HG03064 (cell line): ENCODE measurements at regions not wholly inside any gene's neighbourhood (a gene's known extent, or its start where the extent isn't known, plus 50 kb on each side); places are given as distances from the start of the nearest gene placed in this dataset.
"Not testable (repeated sequence)": the region's sequence is repeated elsewhere in the genome, so short reads cannot be mapped to it uniquely, and the experiment has no call there.

Experiments used
- ATAC-seq: cut with Tn5 transposase; IDR thresholded peaks from one replicate; pipeline ENCODE4 v1.9.1; 2021; ENCODE audit warnings: low read depth; ENCODE audit not compliant: unreplicated experiment

DNA sequence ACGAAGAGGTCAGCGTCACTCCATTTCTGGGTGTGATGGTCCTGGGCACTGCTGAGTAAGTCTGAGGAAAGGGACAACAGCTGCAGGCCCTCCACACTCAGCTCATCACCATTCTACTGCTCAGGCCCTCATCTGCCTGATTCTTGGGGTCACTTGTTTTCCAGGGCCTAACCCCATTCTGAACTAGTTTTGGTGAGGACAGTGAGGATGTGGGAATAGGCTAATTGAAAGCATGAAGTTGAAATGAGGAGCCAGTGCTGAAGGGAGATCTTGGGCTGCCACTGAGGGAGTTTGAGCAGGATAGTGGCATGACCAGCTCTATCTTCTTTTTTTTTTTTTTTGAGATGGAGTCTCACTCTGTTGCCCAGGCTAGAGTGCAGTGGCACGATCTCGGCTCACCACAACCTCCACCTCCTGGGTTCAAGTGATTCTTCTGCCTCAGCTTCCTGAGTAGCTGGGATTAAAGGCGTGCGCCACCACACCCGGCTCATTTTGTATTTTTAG, 155.7 kb downstream of the VEGFA start:
- not testable (repeated sequence) for ATAC-seq

DNA sequence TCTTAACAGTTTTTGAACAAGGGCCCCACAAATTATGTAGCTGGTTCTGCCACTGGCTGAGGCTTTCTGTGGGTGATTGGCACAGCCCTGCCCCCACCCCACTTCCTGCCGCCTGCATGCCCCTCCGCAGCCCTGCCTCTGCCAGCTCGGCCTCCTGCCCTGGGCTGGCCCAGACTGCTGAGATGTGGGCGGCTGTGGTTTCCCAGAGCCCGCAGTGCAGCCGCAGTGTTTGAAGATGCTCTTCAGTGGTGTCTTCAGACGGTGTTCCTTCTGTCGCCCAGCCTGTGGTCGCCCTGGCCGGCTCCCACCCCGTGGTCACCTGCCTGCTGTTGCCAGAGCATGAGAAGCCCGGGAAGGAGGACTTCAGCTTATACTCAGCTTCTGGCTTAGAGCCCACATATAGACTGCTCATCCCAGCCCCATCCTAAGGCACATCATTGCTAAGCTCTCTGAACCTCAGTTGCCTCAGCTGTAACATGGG, 154.3 kb downstream of the VEGFA start:
- no peak for ATAC-seq

DNA sequence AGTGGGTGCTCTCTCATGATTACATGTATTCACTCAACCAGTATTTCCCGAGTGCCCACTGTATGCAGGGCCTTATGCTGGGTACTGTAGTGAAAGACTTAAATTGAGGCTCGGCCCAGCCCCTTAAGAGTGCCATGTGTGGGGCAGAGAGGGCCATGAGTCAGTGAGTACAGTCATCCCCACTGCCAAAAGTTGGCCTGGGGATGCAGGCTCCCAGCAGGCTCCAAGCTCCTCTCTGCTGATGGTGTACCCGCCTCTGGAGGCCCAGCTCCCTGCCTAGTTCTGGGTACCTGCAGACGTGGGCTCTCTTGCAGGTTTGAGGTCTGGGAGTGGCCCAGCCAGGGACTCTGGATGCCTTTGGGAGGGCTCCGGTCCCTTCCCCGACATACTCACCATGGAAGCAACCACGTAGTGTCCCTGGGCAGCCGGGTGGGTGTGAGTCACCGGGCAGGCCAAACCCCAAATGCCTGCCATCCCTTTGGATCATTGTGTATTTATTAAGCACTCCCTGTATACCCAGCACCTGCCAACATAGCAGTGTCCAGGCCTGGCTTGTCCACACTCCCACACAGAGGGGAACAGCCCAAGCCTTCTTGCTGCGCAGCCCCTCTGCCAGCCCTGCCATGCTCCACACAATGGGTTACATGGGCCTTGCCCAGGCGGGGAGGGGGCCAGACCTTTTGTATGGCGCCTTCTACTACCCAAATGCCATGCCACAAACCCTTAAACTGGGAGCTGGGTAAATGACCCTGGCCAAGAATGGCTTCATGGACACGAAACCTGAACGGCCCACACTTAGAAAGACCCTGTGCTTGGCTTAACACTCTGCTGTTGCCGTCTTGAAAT, 153.6 kb downstream of the VEGFA start:
- no peak for ATAC-seq

DNA sequence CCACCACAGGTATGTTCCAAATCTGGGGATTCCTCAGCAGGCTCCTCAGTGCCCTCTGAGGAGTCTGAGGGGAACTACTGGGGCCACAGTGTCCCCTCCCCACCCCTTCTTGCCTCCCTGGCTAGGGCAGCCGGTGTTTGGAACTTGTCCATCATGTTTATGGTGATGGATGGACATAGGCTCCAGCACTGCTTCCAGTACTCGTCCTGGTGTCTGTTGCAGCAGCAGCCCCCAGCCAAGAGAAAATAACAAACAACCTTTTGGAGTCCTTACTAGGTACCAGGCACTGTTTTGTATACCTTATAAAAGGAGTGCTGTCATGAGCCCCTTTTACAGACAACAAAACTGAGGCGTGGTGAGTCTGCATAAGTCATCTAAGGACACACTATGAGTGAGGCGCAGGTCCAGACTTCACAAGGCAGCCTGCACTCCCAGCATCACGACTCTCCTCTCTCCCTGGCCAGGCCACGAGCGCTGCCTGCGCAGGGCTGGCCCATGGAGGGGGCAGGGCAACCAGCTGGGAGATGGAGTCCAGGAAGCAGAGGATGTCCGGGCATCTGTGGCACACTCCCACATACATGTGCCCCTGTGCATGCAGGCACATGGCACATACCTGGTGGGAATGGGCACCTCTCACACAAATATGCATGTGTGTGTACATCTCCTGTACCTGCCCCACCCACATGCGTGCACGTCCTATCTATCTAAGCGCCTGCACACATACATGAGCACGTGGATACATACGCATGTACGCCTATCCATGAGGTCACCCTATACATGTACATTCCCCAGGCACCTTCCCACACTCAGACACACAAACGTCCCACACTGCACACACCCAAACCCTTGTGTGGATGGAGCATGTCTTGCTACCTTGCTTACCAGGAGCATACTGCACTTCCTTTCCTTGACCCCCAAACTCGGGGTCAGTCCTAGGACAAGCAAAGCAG, 152.7 kb downstream of the VEGFA start:
- ATAC-seq = no peak

DNA sequence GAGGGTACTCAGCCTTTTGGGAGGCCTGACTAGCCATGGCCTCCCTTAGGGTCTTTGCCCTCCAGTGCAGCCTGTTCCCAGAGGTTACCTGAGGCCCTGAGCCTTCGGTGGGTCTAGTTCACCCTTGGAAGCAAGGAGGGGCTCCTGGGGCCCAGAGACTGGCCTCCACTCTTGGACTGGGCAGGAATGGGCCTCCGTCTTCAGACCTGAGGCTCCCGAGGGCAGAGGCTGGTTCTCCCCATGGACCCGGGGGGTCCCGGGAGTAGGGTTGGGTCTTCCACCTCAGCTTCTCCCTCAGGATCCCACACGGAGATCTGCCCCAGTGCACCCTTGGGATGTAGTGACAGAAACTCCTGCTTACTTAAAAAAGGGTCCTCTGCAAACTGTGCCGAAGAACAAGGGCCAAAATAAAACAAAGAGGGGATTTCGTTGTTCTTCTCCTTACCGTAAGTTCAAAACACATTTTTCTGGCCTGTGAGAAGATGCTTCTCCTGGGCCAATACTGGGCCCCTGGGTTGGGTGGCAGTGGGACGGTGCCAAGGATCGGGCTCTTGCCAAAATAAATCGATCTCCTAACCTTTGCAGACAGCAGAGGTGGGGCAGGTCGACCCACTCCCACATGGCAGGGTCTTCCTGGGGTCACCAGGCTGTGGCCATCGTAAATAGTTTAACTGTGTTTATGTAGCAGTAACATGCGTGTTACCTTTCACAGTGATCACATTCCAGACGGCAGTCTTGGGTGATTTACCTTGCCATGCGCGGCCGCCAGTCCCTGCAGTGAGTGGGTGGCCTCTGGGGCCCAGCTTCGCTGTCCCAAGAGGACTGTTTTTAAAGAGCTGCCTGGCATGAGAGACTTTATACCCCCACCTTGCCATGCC, 151.8 kb downstream of the VEGFA start:
- ATAC-seq = no peak

DNA sequence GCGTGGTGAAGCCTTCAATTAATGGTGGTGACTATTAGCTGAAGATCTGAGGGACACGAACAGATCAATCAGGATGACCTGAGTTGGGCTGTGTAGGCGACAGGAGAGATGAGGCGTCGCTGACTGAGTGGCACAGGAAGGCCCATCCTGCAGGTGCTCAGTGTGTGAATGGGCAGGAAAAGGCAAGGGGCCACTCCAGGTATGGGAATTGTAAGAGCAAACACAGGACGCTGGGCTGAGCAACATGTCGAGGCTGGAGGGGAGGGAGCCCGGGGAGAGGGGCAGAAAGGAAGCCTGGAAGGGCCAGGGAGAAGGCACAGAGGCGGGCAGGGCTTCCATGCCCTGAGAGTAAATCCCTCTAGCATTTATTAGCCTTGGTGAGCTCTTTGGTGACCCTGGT, 151.0 kb downstream of the VEGFA start:
- ATAC-seq = no peak

DNA sequence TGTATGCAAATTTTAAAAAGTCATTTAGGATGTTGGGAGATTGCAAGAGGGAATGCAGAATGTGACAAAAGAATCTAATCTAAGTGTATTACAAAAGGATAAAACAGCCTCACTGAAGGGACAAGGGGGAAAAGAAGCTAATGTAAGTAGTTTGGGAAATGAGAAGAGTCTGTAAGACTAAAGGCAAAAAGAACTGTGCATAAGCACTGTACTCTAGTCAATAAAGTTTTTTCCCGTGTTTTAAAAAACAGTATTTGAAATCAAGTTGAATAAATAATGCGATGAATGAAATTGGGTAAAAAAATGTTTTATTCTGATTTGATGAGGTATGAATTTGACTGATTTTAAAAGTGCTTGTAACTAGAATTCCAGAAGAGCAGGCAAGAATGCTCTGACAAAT, 149.8 kb downstream of the VEGFA start:
- no peak for ATAC-seq

DNA sequence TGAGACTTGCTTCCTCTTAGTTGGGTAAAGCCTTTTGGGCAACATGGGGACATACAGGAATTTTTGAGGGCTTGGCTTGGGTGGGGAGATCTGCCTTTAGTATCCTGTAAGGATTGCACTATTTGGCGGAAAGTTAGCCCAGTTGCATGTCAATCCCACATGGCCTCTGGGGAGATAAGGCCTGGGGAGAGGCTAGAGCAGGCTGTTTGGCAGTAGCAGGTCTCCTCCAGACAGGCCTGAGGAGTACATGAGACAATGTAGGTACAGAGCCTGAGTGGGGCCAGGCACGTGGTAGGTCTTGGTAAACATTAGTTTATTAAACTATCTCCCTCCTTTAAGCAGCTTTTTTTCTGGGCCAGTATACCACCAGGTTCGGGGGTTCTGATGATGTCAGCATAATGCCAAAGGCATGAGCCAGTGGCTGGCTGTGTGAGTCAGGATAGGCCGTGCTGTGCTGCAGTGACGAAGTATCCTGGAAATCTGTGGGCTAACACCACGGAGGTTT, 147.9 kb downstream of the VEGFA start:
- no peak for ATAC-seq

DNA sequence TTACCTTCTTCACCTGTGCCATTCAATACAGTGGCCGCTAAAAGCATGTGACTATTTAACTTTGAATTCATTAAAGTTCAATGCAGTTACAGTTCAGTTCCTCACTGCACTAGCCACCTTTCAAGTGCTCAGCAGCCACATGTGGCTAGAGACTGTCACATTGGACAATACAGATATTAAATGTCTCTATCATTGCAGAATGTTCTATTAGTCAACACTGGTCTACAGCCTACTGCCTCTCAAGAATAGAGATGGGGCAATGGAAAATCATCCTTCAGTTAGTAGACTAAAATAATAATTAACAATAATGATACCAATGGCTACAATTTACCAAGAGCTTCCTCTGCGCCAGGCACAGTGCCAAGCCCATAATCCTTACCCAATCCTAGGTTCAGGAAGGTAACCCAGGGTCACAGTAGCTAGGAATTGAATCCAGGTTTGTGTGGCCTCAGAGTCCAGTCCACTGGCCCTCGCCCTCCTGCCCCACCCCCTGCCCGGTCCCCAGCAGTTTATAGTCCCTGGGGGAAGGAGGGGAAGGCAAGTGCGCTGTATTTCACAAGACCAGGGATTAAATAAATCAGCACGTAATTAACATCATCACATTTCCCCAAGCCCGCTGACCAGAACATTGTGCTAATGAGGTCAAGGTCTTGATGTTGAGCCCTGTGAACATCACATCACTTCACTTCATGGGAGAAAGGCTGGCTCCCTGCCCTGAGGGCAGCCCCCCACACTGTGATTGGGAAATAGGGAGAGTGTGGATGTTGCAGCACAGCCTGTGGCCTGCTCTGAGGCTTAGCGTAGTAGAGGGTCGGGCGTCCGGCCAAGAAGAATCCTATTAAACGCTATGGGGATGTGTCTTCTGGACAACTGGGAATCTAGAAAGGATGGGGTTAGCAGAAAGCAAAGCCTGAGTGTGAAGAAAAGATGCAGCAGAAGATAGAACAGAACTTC, 147.2 kb downstream of the VEGFA start:
- ATAC-seq = no peak

DNA sequence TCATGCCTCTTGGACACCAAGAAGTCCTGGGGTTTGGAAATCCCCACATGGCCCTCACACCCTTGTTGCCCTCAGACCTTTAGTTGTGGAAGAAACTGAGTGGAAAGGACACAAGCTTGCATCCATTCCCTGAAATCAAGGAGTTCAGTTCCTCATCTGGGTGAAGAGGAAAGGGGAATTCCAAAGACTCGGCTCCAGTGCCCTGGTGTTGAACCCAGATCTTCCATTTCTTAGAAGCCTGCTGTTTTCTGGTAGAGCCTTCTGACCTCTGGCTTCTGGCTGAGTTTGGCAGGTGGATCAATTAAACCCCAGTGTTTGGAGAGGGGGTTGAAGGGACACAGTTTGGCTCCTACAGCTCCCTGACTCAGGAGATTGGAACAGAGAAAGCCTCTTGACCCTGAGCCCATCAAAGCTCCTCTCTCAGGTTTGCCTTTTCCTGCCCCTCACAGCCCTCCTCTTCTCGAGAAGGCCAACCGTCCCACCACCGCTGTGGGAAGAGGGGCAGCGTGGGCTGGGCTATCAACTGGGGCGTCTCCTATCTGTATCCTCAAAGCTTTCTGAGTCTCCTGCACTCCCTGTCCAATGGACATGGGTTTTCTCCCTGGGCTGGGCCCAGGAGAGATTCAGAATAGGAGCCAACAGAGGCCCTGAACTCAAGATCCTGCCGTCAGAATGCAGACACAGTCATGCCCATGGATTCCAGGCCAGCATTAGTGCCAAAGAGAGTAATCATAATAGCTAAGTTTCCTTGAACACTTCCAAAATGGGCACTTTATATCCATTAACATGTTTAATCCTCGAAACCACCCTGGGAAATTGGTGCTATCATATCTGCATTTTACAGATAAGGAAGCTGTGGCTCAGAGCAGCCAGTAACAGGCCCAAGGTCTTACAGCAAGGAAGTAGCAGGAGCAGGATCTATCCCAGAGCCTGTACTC, 146.2 kb downstream of the VEGFA start:
- ATAC-seq = no peak

DNA sequence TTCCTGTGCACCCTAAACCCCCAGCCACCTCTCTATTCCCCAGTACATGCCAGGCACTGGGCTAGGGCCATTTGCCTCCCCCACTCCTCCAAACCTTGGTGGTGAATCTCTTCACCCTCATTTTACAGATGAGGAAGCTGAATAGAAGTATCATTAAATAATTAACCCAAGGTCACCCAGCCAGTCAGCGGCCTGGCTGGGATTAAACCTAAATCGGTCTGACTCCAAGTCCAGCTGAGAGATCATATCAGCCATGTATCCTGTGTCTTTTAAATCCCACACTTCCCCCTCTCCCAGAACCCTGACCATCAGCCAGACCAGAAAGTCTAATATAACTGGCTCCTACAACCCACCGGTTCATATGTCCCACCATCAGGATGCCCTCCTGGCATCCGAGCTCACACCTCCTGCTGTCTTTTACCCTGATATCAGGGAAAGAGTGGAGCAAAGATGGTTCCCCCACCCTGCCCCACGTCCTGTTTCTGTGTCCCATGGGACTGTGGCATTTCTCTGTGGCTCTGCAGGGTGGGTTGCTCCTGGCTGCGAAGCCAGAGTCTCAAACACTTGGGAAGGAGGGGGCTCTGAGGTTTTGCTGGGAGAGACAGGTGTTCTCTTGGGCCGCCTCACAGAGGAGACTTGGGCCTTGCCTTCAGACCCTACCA, 145.3 kb downstream of the VEGFA start:
- ATAC-seq = no peak

DNA sequence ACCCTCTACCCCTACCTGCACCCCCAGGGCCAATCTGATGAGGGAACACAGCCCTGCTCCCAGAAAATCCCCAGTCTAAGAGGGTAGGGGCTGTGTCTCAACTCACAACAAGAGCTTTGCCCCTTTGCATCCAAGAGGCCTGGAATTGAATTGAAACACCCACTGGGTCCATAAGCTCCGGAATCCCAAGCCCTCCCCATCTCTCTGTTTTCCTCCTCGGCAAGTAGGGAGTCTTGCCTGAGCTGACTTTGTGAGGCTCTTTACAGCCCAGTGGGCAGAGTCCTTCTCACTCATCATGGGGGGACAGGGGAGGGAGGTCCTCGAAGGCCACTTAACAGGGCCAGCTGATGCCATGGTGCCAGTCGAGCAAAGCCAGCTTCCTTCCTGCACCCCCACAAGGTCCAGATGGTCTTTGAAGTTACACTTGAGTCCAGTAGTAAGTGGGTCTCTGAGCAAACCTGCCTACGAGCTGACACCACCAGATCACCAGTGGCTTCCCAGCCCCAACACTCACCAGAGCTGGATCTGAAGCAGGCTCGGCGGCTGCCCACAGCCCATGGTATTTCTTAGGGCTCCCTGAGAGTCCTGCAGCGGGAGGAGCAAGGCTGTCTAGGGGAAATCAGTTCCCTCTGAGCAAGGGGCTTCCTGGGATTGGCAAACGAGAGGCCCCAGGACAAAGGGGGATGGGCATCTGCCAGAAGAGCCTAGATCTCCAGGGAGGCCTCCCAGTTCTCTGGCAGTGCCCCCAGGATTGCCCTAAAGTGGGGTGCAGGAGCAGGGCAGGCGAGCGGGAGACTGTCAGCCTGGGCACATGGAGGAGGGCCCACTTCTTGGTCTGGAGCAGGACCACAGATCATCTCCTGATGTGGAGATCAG, 144.5 kb downstream of the VEGFA start:
- no peak for ATAC-seq

DNA sequence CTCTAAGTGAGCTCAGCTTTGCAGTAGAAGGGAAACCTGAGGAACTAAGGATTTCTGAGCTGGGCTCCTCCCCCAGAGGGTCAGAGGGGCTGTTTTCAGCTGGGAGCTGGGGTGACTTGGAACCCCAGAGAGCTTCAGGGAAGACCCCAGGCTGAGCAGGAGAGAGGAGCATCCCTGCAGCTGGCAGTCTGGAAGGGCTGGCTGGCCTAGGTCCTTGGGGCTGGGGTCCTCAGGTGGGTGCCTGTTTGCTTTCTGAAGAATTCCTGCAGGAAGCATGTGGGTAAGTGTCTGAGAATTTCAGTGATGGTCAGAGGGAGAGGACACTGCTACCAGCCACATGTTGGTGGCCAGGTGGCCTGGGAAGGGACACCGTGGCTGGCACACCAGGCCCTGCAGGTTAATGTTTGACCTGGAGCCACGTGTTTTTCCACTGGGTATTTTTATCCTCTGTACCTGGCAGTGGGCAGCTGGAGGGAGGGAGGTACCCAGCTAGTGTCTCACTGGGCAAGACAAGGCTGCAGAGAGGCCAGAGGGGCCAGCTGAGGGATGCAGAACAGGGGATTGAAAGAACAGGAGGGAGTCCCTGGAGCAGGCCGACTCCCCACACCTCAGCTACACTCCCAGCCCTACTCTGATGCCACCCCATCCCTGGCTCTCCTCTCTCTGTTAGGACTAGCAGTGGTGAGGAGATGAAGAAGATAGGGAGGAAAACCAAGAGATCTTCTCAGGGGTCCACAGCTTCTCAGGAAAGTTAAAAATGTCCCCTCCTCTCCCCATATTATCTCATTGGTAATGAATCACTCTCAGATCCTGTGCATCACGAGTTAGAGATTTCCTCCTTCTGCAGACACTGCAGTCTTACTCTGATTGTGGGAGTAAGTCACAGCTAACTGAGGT, 143.6 kb downstream of the VEGFA start:
- ATAC-seq = no peak

DNA sequence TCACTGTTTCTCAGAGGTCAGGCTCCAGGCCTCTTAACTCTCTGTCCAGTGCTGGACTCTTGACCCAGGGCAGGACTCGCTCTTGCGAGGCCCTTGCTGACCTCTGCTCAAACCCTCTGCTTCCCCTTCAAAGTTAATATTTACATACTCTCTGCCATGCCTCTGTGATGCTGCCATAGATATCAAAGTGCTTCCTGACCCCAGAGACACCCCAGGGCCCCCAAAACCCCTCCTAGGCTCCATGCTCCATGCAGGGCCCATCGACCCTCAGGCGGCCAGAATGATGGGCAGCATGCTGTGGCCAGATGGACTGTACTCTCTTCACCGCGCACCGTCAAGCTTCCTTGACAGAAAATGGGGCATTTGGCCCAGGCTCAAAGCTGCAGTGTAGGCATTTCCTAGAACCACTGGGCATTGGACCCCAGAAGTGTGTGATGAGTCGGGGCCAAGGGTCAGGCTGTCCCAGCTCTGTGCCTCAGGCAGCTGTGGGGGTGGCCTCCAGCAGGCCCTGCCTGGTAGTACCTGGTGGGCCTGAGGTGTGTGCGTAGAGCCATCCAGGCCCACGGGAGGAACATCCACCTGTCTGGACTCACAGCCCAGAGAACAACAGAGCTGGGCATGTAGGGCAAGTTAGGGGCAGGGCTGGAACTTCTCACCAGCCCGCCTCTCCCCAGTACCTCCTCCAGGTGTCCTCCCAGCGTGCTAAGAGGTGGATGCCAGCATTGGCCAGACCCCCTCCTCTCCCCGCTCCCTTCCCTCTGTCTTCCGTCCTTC, 142.8 kb downstream of the VEGFA start:
- no peak for ATAC-seq

DNA sequence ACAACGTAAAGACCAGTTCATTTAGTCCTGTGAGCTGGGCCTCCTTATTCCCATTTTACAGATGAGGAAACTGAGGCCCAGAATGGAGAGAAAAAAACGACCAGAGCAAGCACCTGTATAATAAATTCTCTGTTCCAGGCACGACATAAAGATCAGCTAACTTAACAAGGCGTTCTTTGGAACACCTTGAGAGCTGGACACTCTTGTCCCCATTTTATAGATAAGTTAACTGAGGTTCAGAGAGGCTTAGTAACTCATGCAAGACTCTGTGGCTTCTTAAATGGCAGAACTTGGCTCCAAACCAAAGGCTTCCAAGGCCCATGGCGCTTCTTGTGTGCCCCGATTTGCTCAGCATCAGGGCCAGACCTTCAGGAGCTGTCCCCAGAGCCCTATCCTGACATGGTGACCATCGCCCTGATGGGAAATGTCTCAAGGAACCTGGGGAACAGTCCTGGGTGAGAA, 142.1 kb downstream of the VEGFA start:
- no peak for ATAC-seq
